H9 (cell line): ENCODE measurements at regions not wholly inside any gene's neighbourhood (a gene's known extent, or its start where the extent isn't known, plus 50 kb on each side); places are given as distances from the start of the nearest gene placed in this dataset.

ENCODE experiments used
- DNase-seq: peaks from one replicate; pipeline ENCODE4 v3.0.0-alpha.2; 2017
- H2AFZ ChIP-seq: one replicate; pipeline ENCODE4 v1.6.1; 2013; ENCODE audit warnings: mild to moderate bottlenecking, low read length, control low read depth, moderate library complexity
- H2AK5ac ChIP-seq: 2 replicates; pipeline ENCODE4 v1.6.1; 2013; ENCODE audit warnings: low read length, control low read depth, mixed read lengths; ENCODE audit not compliant: insufficient read length
- H2BK120ac ChIP-seq: one replicate; pipeline ENCODE4 v1.6.1; 2013; ENCODE audit warnings: low read depth, mild to moderate bottlenecking, low read length, control low read depth, inconsistent platforms; ENCODE audit not compliant: poor library complexity, severe bottlenecking
- H2BK12ac ChIP-seq: 2 replicates; pipeline ENCODE4 v1.6.1; 2013; ENCODE audit warnings: low read length, control low read depth, mixed read lengths, low read depth; ENCODE audit not compliant: insufficient read length
- H2BK15ac ChIP-seq: 2 replicates; pipeline ENCODE4 v1.6.1; 2013; ENCODE audit warnings: low read depth, low read length, control low read depth
- H2BK20ac ChIP-seq: one replicate; pipeline ENCODE4 v1.6.1; 2013; ENCODE audit warnings: low read depth, mild to moderate bottlenecking, low read length, control low read depth, inconsistent platforms; ENCODE audit not compliant: poor library complexity, severe bottlenecking
- H2BK5ac ChIP-seq: 2 replicates; pipeline ENCODE4 v1.6.1; 2013; ENCODE audit warnings: low read length, control low read depth, mixed read lengths; ENCODE audit not compliant: insufficient read length
- H3K14ac ChIP-seq: 2 replicates; pipeline ENCODE4 v1.6.1; 2013; ENCODE audit warnings: low read length, control low read depth; ENCODE audit not compliant: insufficient read depth
- H3K18ac ChIP-seq: 2 replicates; pipeline ENCODE4 v1.6.1; 2013; ENCODE audit warnings: low read depth, mild to moderate bottlenecking, mixed read lengths, low read length, control low read depth; ENCODE audit not compliant: insufficient read length
- H3K23ac ChIP-seq: 2 replicates; pipeline ENCODE4 v1.6.1; 2013; ENCODE audit warnings: low read length, control low read depth, mixed read lengths, low read depth; ENCODE audit not compliant: insufficient read length
- H3K23me2 ChIP-seq: 2 replicates; pipeline ENCODE4 v1.6.1; 2013; ENCODE audit warnings: low read depth, mild to moderate bottlenecking, mixed read lengths, low read length, control low read depth; ENCODE audit not compliant: insufficient read length, poor library complexity, severe bottlenecking
- H3K27ac ChIP-seq: 2 replicates; pipeline ENCODE4 v1.5.1; 2013; ENCODE audit warnings: low read length, control low read depth, mixed read lengths, low read depth; ENCODE audit not compliant: insufficient read length
- H3K27me3 ChIP-seq: 2 replicates; pipeline ENCODE4 v1.6.1; 2013; ENCODE audit warnings: low read length, control low read depth, inconsistent platforms; ENCODE audit not compliant: insufficient read depth
- H3K4ac ChIP-seq: 2 replicates; pipeline ENCODE4 v1.6.1; 2013; ENCODE audit warnings: low read depth, mild to moderate bottlenecking, control low read depth, inconsistent platforms, low read length, moderate library complexity
- H3K4me1 ChIP-seq: 2 replicates; pipeline ENCODE4 v1.6.1; 2013; ENCODE audit warnings: low read length, control low read depth, inconsistent platforms; ENCODE audit not compliant: insufficient read depth
- H3K4me2 ChIP-seq: 2 replicates; pipeline ENCODE4 v1.6.1; 2013; ENCODE audit warnings: low read length, control low read depth, mixed read lengths; ENCODE audit not compliant: insufficient read length, insufficient read depth
- H3K56ac ChIP-seq: 2 replicates; pipeline ENCODE4 v1.6.1; 2013; ENCODE audit warnings: low read depth, mild to moderate bottlenecking, mixed read lengths, low read length, control low read depth; ENCODE audit not compliant: insufficient read length
- H3K79me1 ChIP-seq: 2 replicates; pipeline ENCODE4 v1.6.1; 2013; ENCODE audit warnings: low read depth, mild to moderate bottlenecking, moderate library complexity, low read length, control low read depth, inconsistent platforms; ENCODE audit not compliant: insufficient read depth, poor library complexity, severe bottlenecking
- H3K79me2 ChIP-seq: 2 replicates; pipeline ENCODE4 v1.6.1; 2013; ENCODE audit warnings: low read length, control low read depth, inconsistent platforms; ENCODE audit not compliant: insufficient read depth
- H3K9ac ChIP-seq: 2 replicates; pipeline ENCODE4 v1.6.1; 2013; ENCODE audit warnings: low read length, control low read depth, mixed read lengths; ENCODE audit not compliant: insufficient read length; ENCODE audit errors: extremely low read depth
- H3K9me3 ChIP-seq: one replicate; pipeline ENCODE4 v1.6.1; 2013; ENCODE audit warnings: low read depth, low read length, inconsistent platforms; ENCODE audit not compliant: control insufficient read depth
- H3T11ph ChIP-seq: one replicate; pipeline ENCODE4 v1.6.1; 2013; ENCODE audit warnings: mild to moderate bottlenecking, low read length, control low read depth, inconsistent platforms
- H4K20me1 ChIP-seq: one replicate; pipeline ENCODE4 v1.6.1; 2013; ENCODE audit not compliant: control insufficient read depth, insufficient read length, insufficient read depth
- H4K5ac ChIP-seq: 2 replicates; pipeline ENCODE4 v1.6.1; 2013; ENCODE audit warnings: low read depth, mild to moderate bottlenecking, mixed read lengths, low read length, control low read depth; ENCODE audit not compliant: insufficient read length
- H4K8ac ChIP-seq: replicated peaks from 2 replicates; pipeline ENCODE4 v1.6.1; 2013; ENCODE audit warnings: low read length, control low read depth, mixed read lengths, low read depth; ENCODE audit not compliant: insufficient read length
- H4K91ac ChIP-seq: 2 replicates; pipeline ENCODE4 v1.6.1; 2013; ENCODE audit warnings: low read depth, mild to moderate bottlenecking, moderate library complexity, mixed read lengths, low read length, control low read depth; ENCODE audit not compliant: insufficient read length
- H3K27ac Mint-ChIP-seq, 3 experiments: 2 replicates in 2 of 3; 3 replicates in 1 of 3; pipeline ENCODE4 v1.8.0; 2020 to 2021; ENCODE audit warnings: mixed read lengths in 3 of 3, mild to moderate bottlenecking in 1 of 3, moderate library complexity in 1 of 3
- H3K27me3 Mint-ChIP-seq: 2 replicates; pipeline ENCODE4 v1.8.0; 2021; ENCODE audit warnings: low read depth, mild to moderate bottlenecking, moderate library complexity, mixed read lengths
- H3K36me3 Mint-ChIP-seq, 3 experiments: 2 replicates in 2 of 3; 3 replicates in 1 of 3; pipeline ENCODE4 v1.8.0; 2020 to 2021; ENCODE audit warnings: low read depth in 3 of 3, mixed read lengths in 3 of 3; ENCODE audit not compliant: insufficient read depth in 1 of 3
- H3K4me1 Mint-ChIP-seq, 2 experiments: 2 replicates each; pipeline ENCODE4 v1.8.0; 2020; ENCODE audit warnings: mixed read lengths in 2 of 2
- H3K4me3 Mint-ChIP-seq, 2 experiments: 2 replicates in 1 of 2; 3 replicates in 1 of 2; pipeline ENCODE4 v1.8.0; 2020 to 2021; ENCODE audit warnings: mild to moderate bottlenecking in 2 of 2, mixed read lengths in 2 of 2, moderate library complexity in 1 of 2
- H3K9me3 Mint-ChIP-seq, 2 experiments: 2 replicates in 1 of 2; 3 replicates in 1 of 2; pipeline ENCODE4 v1.8.0; 2020; ENCODE audit warnings: mild to moderate bottlenecking in 2 of 2, mixed read lengths in 2 of 2, moderate library complexity in 1 of 2
- CTCF ChIP-seq: fragments of 200-600 bp; sonication (generic); conservative IDR thresholded peaks from 3 replicates; pipeline ENCODE4 v1.8.0; 2021; ENCODE audit warnings: antibody characterized with exemption, mild to moderate bottlenecking
- WGBS: extraction: QIAGEN DNeasy Blood & Tissue Kit; methylation state at CpG from one replicate; pipeline ENCODE4 v1.1.7; 2013; ENCODE audit warnings: missing lambda C conversion rate, low lambda C conversion rate, mixed read lengths; ENCODE audit not compliant: insufficient read length; ENCODE audit errors: extremely low coverage; 5-methylcytosine and 5-hydroxymethylcytosine counted together

- Histone ChIP-seq H3K9ac (no peak overlapping the region), H3K27ac (no peak overlapping the region), H4K5ac (no peak overlapping the region), H2AFZ (no peak overlapping the region), H3K4me1 (no peaks in the 10 kb centered on the region), H3K14ac (no peak overlapping the region), H2BK20ac (no peak overlapping the region), H2AK5ac (no peak overlapping the region), H2BK120ac (no peak overlapping the region), H2BK12ac (no peak overlapping the region), H3K56ac (no peak overlapping the region), H4K20me1 (no peaks in the 10 kb centered on the region), H4K91ac (no peak overlapping the region), H3K23ac (no peak overlapping the region), H3K9me3 (no peaks in the 10 kb centered on the region), H2BK5ac (no peak overlapping the region), H2BK15ac (no peak overlapping the region), H3K79me2 (no peaks in the 10 kb centered on the region), H3K23me2 (no peaks in the 10 kb centered on the region), H3K79me1 (no peaks in the 10 kb centered on the region), H3K27me3 (no peaks in the 10 kb centered on the region), H3K4ac (no peak overlapping the region), H4K8ac (no peak overlapping the region), H3T11ph (no peak overlapping the region), H3K4me2 (no peak overlapping the region), H3K18ac (no peak overlapping the region)
- no peak overlapping the region for H3K27ac Mint-ChIP-seq
- no peak for TF ChIP-seq CTCF
- H3K4me3 Mint-ChIP-seq, result no peak overlapping the region
- peak; percentile 29 for DNase-seq
- H3K36me3 Mint-ChIP-seq, result no peaks in the 10 kb centered on the region; a peak in 1 of 7 replicates
- WGBS, result no CpG with 5 or more reads among the region's 1 CpG
- no peaks in the 10 kb centered on the region for H3K27me3 Mint-ChIP-seq
- no peaks in the 10 kb centered on the region for H3K9me3 Mint-ChIP-seq
- H3K4me1 Mint-ChIP-seq, result no peaks in the 10 kb centered on the region
These were observed 424.8 kb upstream of the PLXNA2 start for GRCh38 chr1:208668991-208669390.
